A549 (cell line): ENCODE measurements at regions not wholly inside any gene's neighbourhood (a gene's known extent, or its start where the extent isn't known, plus 50 kb on each side); places are given as distances from the start of the nearest gene placed in this dataset.

Source experiments
- ATAC-seq, 2 experiments: fragments of 200-7000 bp in 1 of 2; fragments of >200 bp in 1 of 2; cut with Nextera tagmentation in 1 of 2; cut with Tn5 transposase in 1 of 2; 3 replicates each; pipeline versions ENCODE4 v1.8.0 to v1.9.1; 2018 to 2020; ENCODE audit warnings: mild to moderate bottlenecking in 1 of 2, moderate library complexity in 1 of 2
- CTCF ChIA-PET: fragments of 300-600 bp; sonication (Branson Sonifier 250); formaldehyde crosslinking; extraction: SDS; loops from one replicate; lab custom pipeline; 2021; ENCODE audit warnings: antibody characterized with exemption, inconsistent platforms; lab: Yijun Ruan, JAX
- POLR2A ChIA-PET: fragments of 350-600 bp; formaldehyde crosslinking; extraction: SDS; loops from one replicate; lab custom pipeline; 2021; ENCODE audit warnings: antibody characterized with exemption, inconsistent platforms; lab: Yijun Ruan, JAX
- DNase-seq, 2 experiments: peaks; one replicate each; pipeline versions ENCODE4 v3.0.0 to v3.0.0-alpha.2; 2011 to 2016; ENCODE audit warnings: low read depth in 1 of 2, low spot score in 1 of 2
- FAIRE-seq: peaks from 2 replicates; lab custom pipeline; 2011; peaks lifted over from hg19 to GRCh38; lab: Jason Lieb, UNC
- H3K27ac ChIP-seq, 2 experiments: fragments of >200 bp; sonication (Bioruptor Twin); formaldehyde crosslinking; 3 replicates each; pipeline ENCODE4 v1.5.1; 2016 to 2017
- H3K4me1 ChIP-seq: fragments of >200 bp; sonication (Bioruptor Twin); formaldehyde crosslinking; 3 replicates; pipeline ENCODE4 v1.6.1; 2016
- H3K4me2 ChIP-seq: fragments of >200 bp; sonication (Bioruptor Twin); formaldehyde crosslinking; 3 replicates; pipeline ENCODE4 v1.6.1; 2016
- H3K4me3 ChIP-seq: fragments of >200 bp; sonication (Bioruptor Twin); formaldehyde crosslinking; 3 replicates; pipeline ENCODE4 v1.5.1; 2016
- H3K9me3 ChIP-seq: fragments of >200 bp; sonication (Bioruptor Twin); formaldehyde crosslinking; 3 replicates; pipeline ENCODE4 v1.6.1; 2016
- ATOH8 ChIP-seq: fragments of 250-450 bp; sonication (Bioruptor Pico); IDR thresholded peaks from 2 replicates; pipeline ENCODE4 v1.5.0; 2020; ENCODE audit warnings: low read depth, mild to moderate bottlenecking, moderate library complexity
- BCL3 ChIP-seq: fragments of >200 bp; sonication (Bioruptor Twin); formaldehyde crosslinking; IDR thresholded peaks from 3 replicates; pipeline ENCODE4 v1.6.1; 2016
- BHLHE40 ChIP-seq: IDR thresholded peaks from 2 replicates; pipeline ENCODE4 v1.6.1; 2012; ENCODE audit warnings: low read depth, low read length, inconsistent platforms
- EP300 ChIP-seq, 2 experiments: fragments of >200 bp; sonication (Bioruptor Twin); formaldehyde crosslinking; IDR thresholded peaks; 2 replicates in 1 of 2; 3 replicates in 1 of 2; pipeline ENCODE4 v1.6.1; 2016 to 2017
- FOSB ChIP-seq: fragments of 250-450 bp; sonication (Bioruptor Pico); IDR thresholded peaks from 2 replicates; pipeline ENCODE4 v1.5.0; 2020; ENCODE audit warnings: mild to moderate bottlenecking, moderate library complexity
- HDAC2 ChIP-seq: fragments of 200-600 bp; sonication (generic); IDR thresholded peaks from 2 replicates; pipeline ENCODE4 v1.6.1; 2016
- HMGXB4 ChIP-seq: fragments of 250-450 bp; sonication (Bioruptor Pico); IDR thresholded peaks from 2 replicates; pipeline ENCODE4 v1.5.0; 2021; ENCODE audit warnings: mild to moderate bottlenecking, moderate library complexity, borderline replicate concordance
- HOXA7 ChIP-seq: fragments of 250-450 bp; sonication (Bioruptor Pico); IDR thresholded peaks from 2 replicates; pipeline ENCODE4 v1.5.0; 2020; ENCODE audit warnings: mild to moderate bottlenecking, moderate library complexity
- HOXB5 ChIP-seq: fragments of 250-450 bp; sonication (Bioruptor Pico); IDR thresholded peaks from 2 replicates; pipeline ENCODE4 v1.5.0; 2020; ENCODE audit warnings: mild to moderate bottlenecking, moderate library complexity
- JUN ChIP-seq, 2 experiments: fragments of >200 bp; sonication (Bioruptor Twin); formaldehyde crosslinking; IDR thresholded peaks; 2 replicates in 1 of 2; 3 replicates in 1 of 2; pipeline ENCODE4 v1.6.1; 2016 to 2017
- JUNB ChIP-seq: fragments of >200 bp; sonication (Bioruptor Twin); formaldehyde crosslinking; IDR thresholded peaks from 2 replicates; pipeline ENCODE4 v1.6.1; 2016
- MAZ ChIP-seq: fragments of 150-350 bp; IDR thresholded peaks from 2 replicates; pipeline ENCODE4 v1.6.1; 2014; ENCODE audit warnings: antibody characterized with exemption, low read depth, low read length, borderline replicate concordance
- MYC ChIP-seq: IDR thresholded peaks from 2 replicates; pipeline ENCODE4 v1.6.1; 2012; ENCODE audit warnings: mild to moderate bottlenecking, inconsistent platforms, low read length, improper control_type of control experiment, borderline replicate concordance
- PBX3 ChIP-seq: IDR thresholded peaks from 2 replicates; pipeline ENCODE4 v1.6.1; 2012
- POLR2AphosphoS2 ChIP-seq: conservative IDR thresholded peaks from 2 replicates; pipeline ENCODE4 v1.6.1; 2012; ENCODE audit warnings: low read length, improper control_type of control experiment, inconsistent platforms
- RCOR1 ChIP-seq: fragments of 150-350 bp; IDR thresholded peaks from 2 replicates; pipeline ENCODE4 v1.6.1; 2014; ENCODE audit warnings: antibody characterized with exemption, low read length, low read depth
- SREBF2 ChIP-seq: fragments of 450-650 bp; IDR thresholded peaks from 2 replicates; pipeline ENCODE4 v1.6.1; 2014; ENCODE audit warnings: mild to moderate bottlenecking, moderate library complexity
- USF2 ChIP-seq: fragments of 450-650 bp; IDR thresholded peaks from 2 replicates; pipeline ENCODE4 v1.6.1; 2014; ENCODE audit warnings: antibody characterized with exemption
- ZFP36 ChIP-seq: fragments of 450-650 bp; IDR thresholded peaks from 2 replicates; pipeline ENCODE4 v1.6.1; 2014; ENCODE audit warnings: borderline replicate concordance; ENCODE audit not compliant: partially characterized antibody
- WGBS: methylation state at CpG from one replicate; pipeline ENCODE4 v1.1.6; 2017; ENCODE audit errors: missing lambda C conversion rate; 5-methylcytosine and 5-hydroxymethylcytosine counted together
- TF ChIP-seq, protein P1 (sequence below): fragments of >200 bp; sonication (Bioruptor Twin); formaldehyde crosslinking; IDR thresholded peaks from 2 replicates; pipeline ENCODE4 v1.6.1; 2016

GRCh38 chr18:40222776-40223175 lies 1732.3 kb upstream of the PIK3C3 start:
- no peak for DNase-seq
- H3K4me3 ChIP-seq, result no peak overlapping the region
- WGBS, result 0% methylated on average over 1 of the region's 1 CpG
- POLR2A ChIA-PET, result no interaction called here
- no peak for TF ChIP-seq HDAC2
- TF ChIP-seq POLR2AphosphoS2, result no peak
- TF ChIP-seq SREBF2, result no peak
- TF ChIP-seq HMGXB4 (CRISPR knock-in tag), result no peak
- TF ChIP-seq, protein P1, sequence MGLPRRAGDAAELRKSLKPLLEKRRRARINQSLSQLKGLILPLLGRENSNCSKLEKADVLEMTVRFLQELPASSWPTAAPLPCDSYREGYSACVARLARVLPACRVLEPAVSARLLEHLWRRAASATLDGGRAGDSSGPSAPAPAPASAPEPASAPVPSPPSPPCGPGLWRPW, result no peak
- TF ChIP-seq ZFP36, result no peak
- TF ChIP-seq MYC, result no peak
- TF ChIP-seq PBX3, result no peak
- TF ChIP-seq FOSB (CRISPR knock-in tag), result no peak
- TF ChIP-seq JUNB, result no peak
- TF ChIP-seq EP300 (IDR thresholded peaks at IDR 0.05), result no peak
- TF ChIP-seq JUN (IDR thresholded peaks at IDR 0.05), result no peak
- TF ChIP-seq MAZ, result no peak
- TF ChIP-seq BHLHE40, result no peak
- no peak for TF ChIP-seq BCL3
- no peak for TF ChIP-seq HOXB5 (CRISPR knock-in tag)
- TF ChIP-seq ATOH8 (CRISPR knock-in tag), result no peak
- no peak for TF ChIP-seq RCOR1
- TF ChIP-seq, all 56 proteins: peak for 0
- no peaks in the 10 kb centered on the region for H3K4me1 ChIP-seq
- no peak for FAIRE-seq
- no peaks in the 10 kb centered on the region for H3K9me3 ChIP-seq
- CTCF ChIA-PET, result no interaction called here
- no peak for ATAC-seq
- no peak overlapping the region for H3K27ac ChIP-seq
- no peak overlapping the region for H3K4me2 ChIP-seq

- Histone ChIP-seq H3K4me3 (no peak overlapping the region), H3K4me1 (no peaks in the 10 kb centered on the region), H3K9me3 (no peaks in the 10 kb centered on the region), H3K4me2 (no peak overlapping the region), H3K27ac (no peak overlapping the region)
- no peak for TF ChIP-seq USF2
- TF ChIP-seq MAZ, result no peak
- no peak for TF ChIP-seq HOXA7 (CRISPR knock-in tag)
- CTCF ChIA-PET, result no interaction called here
- POLR2A ChIA-PET, result no interaction called here
- 3% methylated on average over 1 of the region's 1 CpG for WGBS
- FAIRE-seq (no peak), ATAC-seq (no peak), DNase-seq (no peak)
Measured at GRCh38 chr18:40216856-40217255, 1738.2 kb upstream of the PIK3C3 start.
